ENCODE measurements at regions not wholly inside any gene's neighbourhood (a gene's known extent, or its start where the extent isn't known, plus 50 kb on each side); places are given as distances from the start of the nearest gene placed in this dataset.

- Histone ChIP-seq H3K4me1 (ENCODE audit: control insufficient read depth in 4 of 4, insufficient read depth in 4 of 4, low read length in 3 of 4) (no peaks in the 10 kb centered on the region), H3K9ac (ENCODE audit: low read depth in 1 of 2, low read length in 2 of 2) (no peak overlapping the region), H3K27me3 (ENCODE audit: control insufficient read depth in 4 of 4, insufficient read depth in 4 of 4, low read length in 3 of 4) (no peaks in the 10 kb centered on the region), H3K27ac (ENCODE audit: low read depth in 1 of 2, low read length in 2 of 2) (no peak overlapping the region), H3K36me3 (ENCODE audit: control insufficient read depth in 4 of 4, insufficient read depth in 3 of 4, low read depth in 1 of 4, low read length in 3 of 4) (no peaks in the 10 kb centered on the region), H3K4me3 (ENCODE audit: low read depth in 1 of 3, low read length in 3 of 3) (no peak overlapping the region), H3K9me3 (ENCODE audit: control insufficient read depth in 4 of 4, low read length in 3 of 4) (no peaks in the 10 kb centered on the region)
- WGBS, result 76% methylated on average over 2 of the region's 2 CpGs
- no peak for DNase-seq (ENCODE audit: low spot score)
- TF ChIP-seq HNF4A (conservative IDR thresholded peaks at IDR 0.05) (no peak), RXRA (IDR thresholded peaks at IDR 0.05) (no peak)
These were observed 269.7 kb downstream of the FLRT2 start for GRCh38 chr14:85799668-85800067.

- no peak overlapping the region for H3K4me3 ChIP-seq (ENCODE audit: low read depth in 1 of 3, low read length in 3 of 3)
- WGBS, result 67% methylated on average over 5 of the region's 5 CpGs
These were observed 268.9 kb downstream of the FLRT2 start for GRCh38 chr14:85798856-85799255.

More at GRCh38 chr14:85798856-85799255, 268.9 kb downstream of the FLRT2 start:
- Histone ChIP-seq H3K9ac (ENCODE audit: low read depth in 1 of 2, low read length in 2 of 2) (no peak overlapping the region), H3K9me3 (ENCODE audit: control insufficient read depth in 4 of 4, low read length in 3 of 4) (no peaks in the 10 kb centered on the region), H3K27me3 (ENCODE audit: control insufficient read depth in 4 of 4, insufficient read depth in 4 of 4, low read length in 3 of 4) (no peaks in the 10 kb centered on the region), H3K4me1 (ENCODE audit: control insufficient read depth in 4 of 4, insufficient read depth in 4 of 4, low read length in 3 of 4) (no peaks in the 10 kb centered on the region), H3K36me3 (ENCODE audit: control insufficient read depth in 4 of 4, insufficient read depth in 3 of 4, low read depth in 1 of 4, low read length in 3 of 4) (no peaks in the 10 kb centered on the region), H3K27ac (ENCODE audit: low read depth in 1 of 2, low read length in 2 of 2) (no peak overlapping the region)
- DNase-seq (ENCODE audit: low spot score), result no peak
- TF ChIP-seq NR2F2 (IDR thresholded peaks at IDR 0.05) (no peak), GABPA (IDR thresholded peaks at IDR 0.05 in 1 of 2, conservative IDR thresholded peaks at IDR 0.05 in 1 of 2) (no peak), TAF1 (conservative IDR thresholded peaks at IDR 0.05) (no peak), RAD21 (IDR thresholded peaks at IDR 0.05) (no peak), EGR1 (IDR thresholded peaks at IDR 0.05; ENCODE audit: low read depth in 2 of 2) (no peak), CTCF (IDR thresholded peaks at IDR 0.05; ENCODE audit: low read depth, low read length, missing input control) (no peak), HNF4G (IDR thresholded peaks at IDR 0.05) (no peak), JUND (IDR thresholded peaks at IDR 0.05) (no peak), FOXA1 (IDR thresholded peaks at IDR 0.05) (no peak), SP1 (IDR thresholded peaks at IDR 0.05) (no peak), REST (IDR thresholded peaks at IDR 0.05) (no peak), RXRA (IDR thresholded peaks at IDR 0.05) (no peak), HNF4A (conservative IDR thresholded peaks at IDR 0.05) (no peak), MAX (IDR thresholded peaks at IDR 0.05) (no peak), ZBTB33 (IDR thresholded peaks at IDR 0.05) (no peak), YY1 (IDR thresholded peaks at IDR 0.05) (no peak), FOXA2 (IDR thresholded peaks at IDR 0.05) (no peak), ATF3 (IDR thresholded peaks at IDR 0.05) (no peak)
